GM12864 (cell line): ENCODE measurements at regions not wholly inside any gene's neighbourhood (a gene's known extent, or its start where the extent isn't known, plus 50 kb on each side); places are given as distances from the start of the nearest gene placed in this dataset.

Source experiments
- DNase-seq: peaks from one replicate; pipeline ENCODE4 v3.0.0-alpha.2; 2011; ENCODE audit warnings: low read depth
- H3K4me3 ChIP-seq: 2 replicates; pipeline ENCODE4 v1.5.1; 2011; ENCODE audit warnings: mild to moderate bottlenecking, low read depth, low read length, control low read depth
- CTCF ChIP-seq: IDR thresholded peaks from 2 replicates; pipeline ENCODE4 v1.5.1; 2011; ENCODE audit warnings: low read depth, mild to moderate bottlenecking, moderate library complexity, low read length, control low read depth, inconsistent platforms; ENCODE audit errors: missing control alignments

DNA sequence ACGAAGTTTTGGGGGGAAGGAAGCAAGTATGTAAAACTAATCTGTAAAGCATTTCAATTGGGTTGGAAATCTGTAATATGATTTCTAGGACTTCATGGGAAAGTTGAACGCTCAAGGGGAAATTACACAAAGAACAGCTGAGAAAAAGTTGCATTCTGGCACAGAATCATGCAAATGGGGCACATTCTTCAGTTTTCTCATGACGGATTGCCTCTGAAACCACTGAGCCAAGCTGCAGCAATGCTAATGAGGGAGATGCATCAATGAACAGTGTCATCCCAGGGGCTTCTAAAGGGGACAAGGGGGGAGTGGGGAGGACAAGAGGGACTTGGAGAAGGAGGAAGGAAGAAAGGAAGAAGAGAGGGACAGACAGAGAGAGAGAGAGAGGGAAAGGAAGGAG is 291.4 kb upstream of the ATP11B start:
- DNase-seq = no peak

GRCh38 chr3:182503401-182503800 is 289.9 kb upstream of the ATP11B start:
- TF ChIP-seq CTCF = no peak
- DNase-seq = no peak
- H3K4me3 ChIP-seq = no peak overlapping the region

More for the DNA sequence above, 291.4 kb upstream of the ATP11B start:
- H3K4me3 ChIP-seq = no peak overlapping the region
- no peak for TF ChIP-seq CTCF

- DNase-seq = no peak
- H3K4me3 ChIP-seq = no peak overlapping the region
- no peak for TF ChIP-seq CTCF
These were observed 284.2 kb upstream of the ATP11B start for GRCh38 chr3:182508919-182509711.

DNA sequence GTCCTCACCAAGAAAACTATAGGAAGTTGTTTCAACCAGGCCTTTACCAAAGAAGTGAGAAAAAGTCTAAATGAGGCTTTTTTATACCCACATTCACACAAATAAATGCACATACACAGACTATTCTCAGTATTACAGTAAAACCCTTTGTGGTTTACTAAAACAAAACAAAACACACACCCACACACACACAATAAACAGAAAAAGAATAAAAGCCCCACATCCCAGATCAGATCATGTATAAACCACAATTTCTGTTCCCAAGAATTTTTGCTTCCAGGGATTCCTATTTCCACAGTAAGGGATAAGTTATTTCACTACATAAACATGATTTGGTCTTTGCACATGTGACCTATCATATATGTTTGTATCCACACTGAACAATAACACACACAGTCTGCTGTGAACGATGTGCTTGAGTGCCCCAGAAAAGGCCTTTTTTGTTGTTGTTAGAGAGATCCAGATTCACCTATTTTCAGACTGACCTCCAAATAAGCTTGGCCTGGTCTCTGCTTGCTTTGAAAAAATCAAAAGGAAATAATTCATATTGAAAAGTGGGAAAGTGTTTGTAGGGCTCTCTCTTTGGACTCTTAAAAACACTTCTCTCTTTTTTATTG is 283.4 kb upstream of the ATP11B start:
- DNase-seq = no peak
- TF ChIP-seq CTCF = no peak

DNA sequence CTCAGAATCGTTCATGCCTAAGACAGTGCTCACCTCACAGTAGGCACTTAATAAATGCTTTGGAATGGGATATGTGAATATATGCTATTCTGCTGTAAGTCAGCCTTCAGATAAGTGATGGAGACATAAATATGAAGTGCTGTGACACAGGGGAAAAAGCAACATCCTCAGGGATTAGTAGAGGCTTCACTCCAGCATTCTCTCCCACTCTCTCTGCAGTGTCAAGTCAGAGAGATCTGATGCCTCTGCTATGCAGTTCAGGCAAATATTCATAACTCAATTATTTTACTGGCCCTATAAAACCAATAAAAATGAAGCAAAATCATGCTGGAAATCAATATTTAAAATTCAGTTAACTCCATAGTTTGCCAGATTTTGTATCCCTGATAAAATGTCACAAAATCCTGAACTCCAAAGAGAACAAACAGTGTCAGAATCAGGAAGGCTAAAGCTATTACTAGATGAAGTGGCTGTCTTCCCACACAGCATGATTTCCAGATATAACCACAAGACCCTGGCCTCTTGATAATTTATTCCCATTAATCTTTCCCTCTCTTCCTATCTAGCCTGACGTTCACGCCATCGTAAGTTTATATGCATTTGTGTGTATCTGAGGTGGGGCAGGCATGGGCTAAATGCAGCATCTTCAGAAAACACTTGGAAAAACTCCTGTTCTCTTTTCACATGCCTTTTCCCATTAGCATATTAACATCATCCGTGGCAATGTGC is 278.9 kb upstream of the ATP11B start:
- H3K4me3 ChIP-seq = no peak overlapping the region
- DNase-seq = no peak
- no peak for TF ChIP-seq CTCF

More for the DNA sequence above, 283.4 kb upstream of the ATP11B start:
- H3K4me3 ChIP-seq = no peak overlapping the region

DNA sequence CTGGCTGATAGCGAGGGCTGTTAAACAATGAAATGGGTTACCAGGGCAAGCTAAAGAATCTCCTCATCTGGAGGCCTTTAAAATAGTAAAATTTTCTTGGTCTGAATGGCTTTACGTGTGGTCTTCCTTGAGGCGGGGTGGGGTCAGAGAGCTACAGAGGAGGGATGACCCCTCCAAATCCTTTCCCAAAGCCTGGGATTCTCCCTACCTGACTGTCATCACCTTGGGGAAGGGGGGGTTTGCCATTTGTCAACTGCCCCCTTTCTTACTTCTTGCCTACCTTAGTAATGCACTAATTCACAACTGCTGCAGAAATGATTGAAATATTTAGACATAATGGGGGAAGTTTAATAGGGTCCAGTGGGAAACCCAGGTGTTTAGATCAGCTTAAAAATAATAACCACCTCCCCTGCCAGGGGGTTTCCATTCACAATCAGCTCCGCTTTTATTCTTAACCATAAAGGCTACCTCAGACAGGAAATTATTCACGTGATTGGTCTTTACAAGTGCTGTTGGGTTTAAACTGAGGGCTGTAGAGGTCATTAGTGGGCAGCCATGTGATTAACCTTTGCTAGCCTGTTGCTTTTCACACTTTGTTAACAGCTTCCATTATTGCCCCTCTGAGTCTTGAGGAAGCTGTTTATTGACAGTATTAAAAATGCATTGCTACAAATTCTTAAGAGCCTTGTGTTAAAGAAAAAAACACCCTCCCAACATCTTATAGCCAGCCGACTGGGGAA is 276.5 kb upstream of the ATP11B start:
- H3K4me3 ChIP-seq = no peak overlapping the region
- DNase-seq = no peak
- TF ChIP-seq CTCF = no peak
